Naive B cell (primary cell): ENCODE measurements at regions not wholly inside any gene's neighbourhood (a gene's known extent, or its start where the extent isn't known, plus 50 kb on each side); places are given as distances from the start of the nearest gene placed in this dataset.

Experiments used
- ATAC-seq, 2 donors: fragments of 150-1000 bp; cut with Tn5 transposase; 2 replicates each; pipeline ENCODE4 v1.10.0; 2021; ENCODE audit warnings: low read depth in 2 of 2, mild to moderate bottlenecking in 2 of 2, moderate library complexity in 2 of 2
- DNase-seq: peaks from one replicate; pipeline ENCODE4 v3.0.0; 2022
- H3K27ac Mint-ChIP-seq, 6 donors: one replicate each; pipeline ENCODE4 v1.8.0; 2020 to 2022; ENCODE audit warnings: mild to moderate bottlenecking in 6 of 6, mixed read lengths in 6 of 6, moderate library complexity in 5 of 6, inconsistent platforms in 2 of 6
- H3K27me3 Mint-ChIP-seq, 3 donors: one replicate each; pipeline ENCODE4 v1.8.0; 2021 to 2022; ENCODE audit warnings: mixed read lengths in 3 of 3, mild to moderate bottlenecking in 1 of 3
- H3K36me3 Mint-ChIP-seq, 2 donors: one replicate each; pipeline ENCODE4 v1.8.0; 2020 to 2022; ENCODE audit warnings: mixed read lengths in 2 of 2, inconsistent platforms in 1 of 2, mild to moderate bottlenecking in 1 of 2
- H3K4me1 Mint-ChIP-seq, 3 donors: one replicate each; pipeline ENCODE4 v1.8.0; 2020 to 2022; ENCODE audit warnings: mixed read lengths in 3 of 3, inconsistent platforms in 1 of 3, mild to moderate bottlenecking in 1 of 3, moderate library complexity in 1 of 3
- H3K4me3 Mint-ChIP-seq, 8 donors: one replicate each; pipeline ENCODE4 v1.8.0; 2020 to 2022; ENCODE audit warnings: mild to moderate bottlenecking in 8 of 8, mixed read lengths in 8 of 8, moderate library complexity in 8 of 8, inconsistent platforms in 2 of 8
- H3K9me3 Mint-ChIP-seq, 7 donors: one replicate each; pipeline ENCODE4 v1.8.0; 2020 to 2022; ENCODE audit warnings: mixed read lengths in 7 of 7, mild to moderate bottlenecking in 5 of 7, inconsistent platforms in 2 of 7, moderate library complexity in 1 of 7

DNA sequence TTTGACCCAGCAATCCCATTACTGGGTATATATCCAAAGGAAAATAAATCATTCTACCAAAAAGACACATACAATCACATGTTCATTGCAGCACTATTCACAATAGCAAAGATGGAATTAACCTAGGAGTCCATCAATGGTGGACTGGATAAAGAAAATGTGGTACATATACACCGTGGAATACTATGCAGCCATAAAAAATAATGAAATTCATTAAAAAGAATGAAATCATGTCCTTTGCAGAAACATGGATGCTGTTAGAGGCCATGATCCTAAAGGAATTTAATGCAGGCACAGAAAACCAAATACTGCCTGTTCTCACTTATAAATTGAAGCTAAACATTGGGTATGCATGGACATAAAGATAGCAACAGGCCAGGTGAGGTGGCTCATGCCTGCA lies 61.9 kb upstream of the BMP6 start:
- no peaks in the 10 kb centered on the region for H3K4me1 Mint-ChIP-seq
- DNase-seq (no peak), ATAC-seq (no peak)
- H3K27me3 Mint-ChIP-seq = peaks cover 16 to 42% (median 27%) of the 10 kb centered on the region in 3 donors
- no peak overlapping the region for H3K27ac Mint-ChIP-seq
- peaks cover 0 to 5% (median 0%) of the 10 kb centered on the region in 7 donors for H3K9me3 Mint-ChIP-seq
- no peaks in the 10 kb centered on the region for H3K36me3 Mint-ChIP-seq
- H3K4me3 Mint-ChIP-seq = no peak overlapping the region

- ATAC-seq = no peak
Measured at GRCh38 chr6:7668936-7669335, 57.0 kb upstream of the BMP6 start.

GRCh38 chr6:7669742-7670141 lies 56.2 kb upstream of the BMP6 start:
- Mint-ChIP-seq H3K36me3 (no peaks in the 10 kb centered on the region), H3K27me3 (peaks cover 6 to 41% (median 10%) of the 10 kb centered on the region in 3 donors), H3K27ac (no peak overlapping the region), H3K4me1 (no peaks in the 10 kb centered on the region), H3K4me3 (no peak overlapping the region), H3K9me3 (no peaks in the 10 kb centered on the region)
- DNase-seq (no peak), ATAC-seq (no peak)

More at GRCh38 chr6:7668936-7669335, 57.0 kb upstream of the BMP6 start:
- Mint-ChIP-seq H3K27me3 (peaks cover 6 to 37% (median 10%) of the 10 kb centered on the region in 3 donors), H3K4me3 (no peak overlapping the region), H3K4me1 (no peaks in the 10 kb centered on the region), H3K9me3 (no peaks in the 10 kb centered on the region), H3K27ac (no peak overlapping the region), H3K36me3 (no peaks in the 10 kb centered on the region)
- DNase-seq = no peak

DNA sequence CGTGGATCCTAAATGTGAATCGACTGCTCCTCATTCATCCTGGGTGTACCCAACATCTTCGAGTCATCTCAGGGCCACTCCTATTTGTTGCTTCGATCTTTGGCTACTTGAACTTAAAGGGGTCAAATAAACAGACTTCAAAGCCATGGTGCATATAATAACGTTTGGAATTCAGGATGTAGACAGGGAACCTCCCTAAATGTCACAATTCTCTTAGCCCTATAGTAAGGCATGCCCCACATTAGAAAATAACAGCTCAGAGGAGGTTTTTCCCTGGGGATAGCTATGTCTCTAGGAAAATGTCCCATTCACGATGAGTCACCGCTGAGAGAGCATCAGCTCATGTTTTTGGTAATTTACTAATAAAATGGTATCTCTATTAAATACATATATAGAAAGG lies 54.8 kb upstream of the BMP6 start:
- DNase-seq (no peak), ATAC-seq (no peak)
- no peak overlapping the region for H3K27ac Mint-ChIP-seq
- no peaks in the 10 kb centered on the region for H3K4me1 Mint-ChIP-seq
- no peaks in the 10 kb centered on the region for H3K9me3 Mint-ChIP-seq
- no peak overlapping the region for H3K4me3 Mint-ChIP-seq
- H3K27me3 Mint-ChIP-seq = peaks cover 6 to 38% (median 10%) of the 10 kb centered on the region in 3 donors
- H3K36me3 Mint-ChIP-seq = no peaks in the 10 kb centered on the region

DNA sequence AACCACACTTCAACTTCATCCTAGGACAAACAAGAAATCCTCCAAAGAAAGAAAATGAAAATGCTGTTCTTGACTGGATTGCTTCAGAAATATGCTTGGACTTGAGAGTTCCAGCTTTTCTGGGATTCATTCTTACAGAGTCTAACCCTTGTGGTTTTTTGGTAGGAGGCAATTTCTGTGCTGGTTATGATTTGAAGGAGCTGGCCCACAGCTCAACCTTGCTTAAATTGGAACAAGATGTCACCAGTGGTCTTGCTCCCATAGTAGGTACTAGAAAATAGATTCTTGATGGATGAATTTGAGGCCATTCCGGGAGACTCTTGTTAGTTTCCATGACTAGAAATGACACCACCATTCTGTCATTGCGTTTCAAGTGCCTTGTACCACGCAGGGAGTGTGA lies 54.3 kb upstream of the BMP6 start:
- H3K4me1 Mint-ChIP-seq = no peaks in the 10 kb centered on the region
- no peaks in the 10 kb centered on the region for H3K9me3 Mint-ChIP-seq
- no peak overlapping the region for H3K4me3 Mint-ChIP-seq
- H3K36me3 Mint-ChIP-seq = no peaks in the 10 kb centered on the region
- H3K27ac Mint-ChIP-seq = no peak overlapping the region
- peaks cover 6 to 38% (median 10%) of the 10 kb centered on the region in 3 donors for H3K27me3 Mint-ChIP-seq
- DNase-seq = no peak
- ATAC-seq = no peak

- H3K4me1 Mint-ChIP-seq = no peaks in the 10 kb centered on the region
- no peak overlapping the region for H3K27ac Mint-ChIP-seq
- ATAC-seq (no peak), DNase-seq (no peak)
- no peak overlapping the region for H3K4me3 Mint-ChIP-seq
- H3K9me3 Mint-ChIP-seq = no peaks in the 10 kb centered on the region
- H3K27me3 Mint-ChIP-seq = peaks cover 6 to 38% (median 10%) of the 10 kb centered on the region in 3 donors
- H3K36me3 Mint-ChIP-seq = no peaks in the 10 kb centered on the region
Measured at GRCh38 chr6:7672066-7673062, 53.5 kb upstream of the BMP6 start.

GRCh38 chr6:7673063-7673536 lies 52.8 kb upstream of the BMP6 start:
- Mint-ChIP-seq H3K4me3 (no peak overlapping the region), H3K27me3 (peaks cover 11 to 37% (median 14%) of the 10 kb centered on the region in 3 donors), H3K4me1 (no peaks in the 10 kb centered on the region), H3K36me3 (no peaks in the 10 kb centered on the region), H3K27ac (no peak overlapping the region), H3K9me3 (no peaks in the 10 kb centered on the region)
- no peak for DNase-seq
- ATAC-seq = no peak

DNA sequence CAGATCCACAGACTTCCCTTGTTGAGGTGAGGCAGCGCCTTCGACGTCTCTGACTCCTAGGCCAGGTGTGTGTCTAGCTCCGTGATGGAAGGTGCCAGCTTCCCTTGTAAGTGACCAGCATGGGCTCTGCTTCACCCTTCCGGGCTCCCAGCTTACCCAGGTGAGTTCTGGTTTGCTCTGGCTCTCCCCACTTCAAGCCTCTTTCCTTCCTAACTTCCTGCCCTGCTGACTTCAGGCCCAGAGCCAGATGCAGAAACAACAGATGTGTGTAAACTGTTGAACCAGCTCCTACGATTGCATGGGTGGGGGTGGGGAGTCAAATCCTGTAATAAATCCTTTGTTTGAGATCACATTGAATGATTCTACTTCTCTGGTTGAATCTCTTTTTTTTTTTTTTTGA lies 51.6 kb upstream of the BMP6 start:
- H3K36me3 Mint-ChIP-seq = no peaks in the 10 kb centered on the region
- no peak for DNase-seq
- H3K4me3 Mint-ChIP-seq = no peak overlapping the region
- H3K4me1 Mint-ChIP-seq = no peaks in the 10 kb centered on the region
- peaks cover 13 to 40% (median 17%) of the 10 kb centered on the region in 3 donors for H3K27me3 Mint-ChIP-seq
- ATAC-seq = no peak
- no peak overlapping the region for H3K27ac Mint-ChIP-seq
- H3K9me3 Mint-ChIP-seq = no peaks in the 10 kb centered on the region

GRCh38 chr6:7675353-7675945 lies 50.5 kb upstream of the BMP6 start:
- no peak overlapping the region for H3K27ac Mint-ChIP-seq
- no peak for DNase-seq
- no peaks in the 10 kb centered on the region for H3K9me3 Mint-ChIP-seq
- H3K4me1 Mint-ChIP-seq = no peaks in the 10 kb centered on the region
- H3K27me3 Mint-ChIP-seq = peaks cover 18 to 51% (median 28%) of the 10 kb centered on the region in 3 donors
- no peak for ATAC-seq
- H3K36me3 Mint-ChIP-seq = no peaks in the 10 kb centered on the region
- H3K4me3 Mint-ChIP-seq = no peak overlapping the region
